CD4-positive, alpha-beta T cell (primary cell): ENCODE measurements at regions not wholly inside any gene's neighbourhood (a gene's known extent, or its start where the extent isn't known, plus 50 kb on each side); places are given as distances from the start of the nearest gene placed in this dataset.

Source experiments
- ATAC-seq: fragments of 200-7000 bp; cut with Tn5 transposase; one replicate; pipeline ENCODE4 v1.10.0; 2022; ENCODE audit warnings: mild to moderate bottlenecking; ENCODE audit not compliant: poor library complexity
- CTCF ChIA-PET: fragments of 350-600 bp; sonication (Branson Sonifier 250); formaldehyde crosslinking; loops from one replicate; lab custom pipeline; 2021; ENCODE audit warnings: antibody characterized with exemption, inconsistent platforms; lab: Charles Lee
- POLR2A ChIA-PET: fragments of 350-600 bp; sonication (Branson Sonifier 250); formaldehyde crosslinking; loops from one replicate; lab custom pipeline; 2021; ENCODE audit warnings: antibody characterized with exemption, inconsistent platforms; lab: Charles Lee
- DNase-seq, 14 experiments: peaks; one replicate each; pipeline ENCODE4 v3.0.0-alpha.2; 2013 to 2020; ENCODE audit warnings: mixed read lengths in 2 of 14
- H3K27ac ChIP-seq, 2 donors: one replicate each; pipeline versions ENCODE4 v1.5.1 to v1.7.0; 2013; ENCODE audit warnings: low read length in 2 of 2, low read depth in 1 of 2, mild to moderate bottlenecking in 1 of 2
- H3K27me3 ChIP-seq, 2 experiments: 1 replicate in 1 of 2; 2 replicates in 1 of 2; pipeline versions ENCODE4 v1.6.1 to v1.7.0; 2013; ENCODE audit warnings: low read length in 2 of 2, control low read depth in 1 of 2, mild to moderate bottlenecking in 1 of 2, moderate library complexity in 1 of 2; ENCODE audit not compliant: insufficient read depth in 2 of 2, control insufficient read depth in 1 of 2
- H3K36me3 ChIP-seq: one replicate; pipeline ENCODE4 v1.6.1; 2013; ENCODE audit warnings: low read length, control low read depth; ENCODE audit not compliant: insufficient read depth
- H3K4me1 ChIP-seq: one replicate; pipeline ENCODE4 v1.6.1; 2013; ENCODE audit warnings: low read length, control low read depth; ENCODE audit not compliant: insufficient read depth
- H3K4me3 ChIP-seq: one replicate; pipeline ENCODE4 v1.5.1; 2013; ENCODE audit warnings: mild to moderate bottlenecking, low read length, moderate library complexity
- H3K9me3 ChIP-seq, 2 experiments: 1 replicate in 1 of 2; 2 replicates in 1 of 2; pipeline versions ENCODE4 v1.6.1 to v1.7.0; 2013; ENCODE audit warnings: low read length in 2 of 2, mild to moderate bottlenecking in 2 of 2, control low read depth in 1 of 2, moderate library complexity in 1 of 2; ENCODE audit not compliant: control insufficient read depth in 1 of 2, insufficient read depth in 1 of 2
- H3K27ac Mint-ChIP-seq: one replicate; pipeline ENCODE4 v1.8.0; 2020; ENCODE audit warnings: mixed read lengths
- H3K27me3 Mint-ChIP-seq: one replicate; pipeline ENCODE4 v1.8.0; 2021; ENCODE audit warnings: mixed read lengths
- H3K36me3 Mint-ChIP-seq: one replicate; pipeline ENCODE4 v1.8.0; 2021; ENCODE audit warnings: low read depth, mixed read lengths
- H3K4me1 Mint-ChIP-seq: one replicate; pipeline ENCODE4 v1.8.0; 2021; ENCODE audit warnings: low read depth, mixed read lengths
- H3K4me3 Mint-ChIP-seq: one replicate; pipeline ENCODE4 v1.8.0; 2020; ENCODE audit warnings: mild to moderate bottlenecking, mixed read lengths
- H3K9me3 Mint-ChIP-seq: one replicate; pipeline ENCODE4 v1.8.0; 2020; ENCODE audit warnings: mixed read lengths
- intact Hi-C, 2 experiments: fragments of 100-400 bp; cut with DNase I in 1 of 2; cut with micrococcal nuclease in 1 of 2; formaldehyde crosslinking; loops; one replicate each; pipeline versions ENCODE4 v1.15.1 to v1.9.0; 2023 to 2025; cut with DNase I, micrococcal nuclease
- TF ChIP-seq, protein P1 (sequence below): fragments of 200-600 bp; IDR thresholded peaks from one replicate; pipeline ENCODE4 v1.8.0; 2022; ENCODE audit warnings: antibody characterized with exemption, mild to moderate bottlenecking

DNA sequence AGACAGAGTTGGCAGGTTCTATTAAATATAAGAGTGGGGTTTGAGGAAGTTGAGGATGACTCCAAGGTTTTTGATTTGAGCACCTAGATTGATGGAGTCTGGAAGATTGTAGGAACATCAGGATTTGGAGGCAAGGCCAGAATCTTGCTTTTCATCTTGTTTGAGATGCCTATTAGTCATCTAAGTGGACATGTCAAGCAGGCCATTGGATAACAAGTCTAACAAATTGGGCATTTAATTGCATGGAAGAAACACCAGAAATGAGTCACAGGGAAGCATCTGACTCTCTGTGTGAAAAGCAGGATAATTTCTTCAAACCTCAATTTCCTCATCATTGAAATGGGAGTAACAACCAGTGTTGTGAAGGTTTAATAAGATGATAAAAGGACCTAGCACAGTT is 53.3 kb upstream of the ARL15 start:
- Mint-ChIP-seq H3K4me3 (no peak overlapping the region), H3K27me3 (peaks cover 21% of the 10 kb centered on the region), H3K36me3 (no peaks in the 10 kb centered on the region), H3K27ac (no peak overlapping the region), H3K4me1 (no peaks in the 10 kb centered on the region), H3K9me3 (no peaks in the 10 kb centered on the region)
- Histone ChIP-seq H3K27me3 (peaks cover 5 to 13% of the 10 kb centered on the region in 2 experiments), H3K9me3 (no peaks in the 10 kb centered on the region), H3K36me3 (no peaks in the 10 kb centered on the region), H3K27ac (no peak overlapping the region), H3K4me1 (no peaks in the 10 kb centered on the region), H3K4me3 (no peak overlapping the region)
- no peak for DNase-seq
- POLR2A ChIA-PET: no interaction called here
- TF ChIP-seq, protein P1, sequence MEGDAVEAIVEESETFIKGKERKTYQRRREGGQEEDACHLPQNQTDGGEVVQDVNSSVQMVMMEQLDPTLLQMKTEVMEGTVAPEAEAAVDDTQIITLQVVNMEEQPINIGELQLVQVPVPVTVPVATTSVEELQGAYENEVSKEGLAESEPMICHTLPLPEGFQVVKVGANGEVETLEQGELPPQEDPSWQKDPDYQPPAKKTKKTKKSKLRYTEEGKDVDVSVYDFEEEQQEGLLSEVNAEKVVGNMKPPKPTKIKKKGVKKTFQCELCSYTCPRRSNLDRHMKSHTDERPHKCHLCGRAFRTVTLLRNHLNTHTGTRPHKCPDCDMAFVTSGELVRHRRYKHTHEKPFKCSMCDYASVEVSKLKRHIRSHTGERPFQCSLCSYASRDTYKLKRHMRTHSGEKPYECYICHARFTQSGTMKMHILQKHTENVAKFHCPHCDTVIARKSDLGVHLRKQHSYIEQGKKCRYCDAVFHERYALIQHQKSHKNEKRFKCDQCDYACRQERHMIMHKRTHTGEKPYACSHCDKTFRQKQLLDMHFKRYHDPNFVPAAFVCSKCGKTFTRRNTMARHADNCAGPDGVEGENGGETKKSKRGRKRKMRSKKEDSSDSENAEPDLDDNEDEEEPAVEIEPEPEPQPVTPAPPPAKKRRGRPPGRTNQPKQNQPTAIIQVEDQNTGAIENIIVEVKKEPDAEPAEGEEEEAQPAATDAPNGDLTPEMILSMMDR: no peak
- intact Hi-C loops: no loop called here
- CTCF ChIA-PET: no interaction called here
- no peak for ATAC-seq

DNA sequence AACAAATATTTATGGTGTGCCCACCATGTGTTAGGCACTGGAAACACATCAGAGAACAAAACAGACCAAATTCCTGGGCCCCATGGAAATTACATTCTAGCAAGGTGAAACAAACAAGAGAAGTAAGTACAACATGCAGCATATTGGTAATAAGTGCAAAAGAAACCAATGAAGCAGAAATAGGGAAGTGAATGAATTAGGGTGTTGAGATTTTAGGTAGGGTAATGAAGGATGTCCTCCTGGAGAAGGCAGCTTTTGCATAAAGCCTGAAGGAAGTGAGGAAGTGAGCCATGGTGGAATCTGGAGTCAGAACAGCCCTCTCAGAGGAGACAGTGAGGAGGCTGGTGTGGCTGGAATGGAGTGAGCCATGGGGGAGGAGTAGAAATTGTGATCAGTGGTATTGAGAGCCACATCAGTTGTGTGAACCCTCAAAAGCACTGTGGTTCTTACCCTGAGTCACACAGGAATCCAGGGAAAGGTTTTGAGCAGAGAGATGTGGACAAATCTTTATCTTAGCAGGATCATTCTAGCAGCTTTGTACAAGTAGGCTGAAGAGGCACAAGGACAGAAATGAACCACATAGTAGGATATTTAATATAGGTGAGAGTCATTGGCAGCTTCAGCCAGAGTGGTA is 52.7 kb upstream of the ARL15 start:
- H3K4me1 Mint-ChIP-seq: no peaks in the 10 kb centered on the region
- intact Hi-C loops: no loop called here
- ChIA-PET POLR2A (no interaction called here), CTCF (no interaction called here)
- ATAC-seq (no peak), DNase-seq (no peak)
- H3K27ac Mint-ChIP-seq: no peak overlapping the region
- no peaks in the 10 kb centered on the region for H3K9me3 Mint-ChIP-seq
- H3K27me3 Mint-ChIP-seq: peaks cover 21% of the 10 kb centered on the region
- Histone ChIP-seq H3K9me3 (no peaks in the 10 kb centered on the region), H3K27me3 (peaks cover 5 to 9% of the 10 kb centered on the region in 2 experiments), H3K4me3 (no peak overlapping the region), H3K4me1 (no peaks in the 10 kb centered on the region), H3K27ac (no peak overlapping the region), H3K36me3 (no peaks in the 10 kb centered on the region)
- H3K4me3 Mint-ChIP-seq: no peak overlapping the region
- no peaks in the 10 kb centered on the region for H3K36me3 Mint-ChIP-seq
- TF ChIP-seq, protein P1: no peak

DNA sequence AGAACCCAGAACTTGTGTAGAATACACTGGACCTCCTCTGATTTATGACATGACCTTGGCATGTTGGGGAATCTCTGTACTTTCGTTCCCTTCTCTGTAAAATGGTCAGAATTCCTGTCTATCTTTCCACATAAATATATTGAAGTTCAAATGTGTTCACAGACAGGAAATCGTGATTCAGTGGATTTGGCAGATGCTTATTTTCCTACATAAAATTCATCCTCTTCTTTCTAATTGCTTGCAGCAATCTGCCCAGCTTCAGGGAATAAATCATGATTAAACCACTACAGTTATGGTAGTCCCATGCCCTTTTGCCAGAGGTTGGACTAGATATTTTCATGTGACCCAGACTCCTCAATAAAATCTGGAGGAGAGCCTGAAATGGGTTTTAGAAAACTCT is 52.1 kb upstream of the ARL15 start:
- DNase-seq (no peak), ATAC-seq (no peak)
- H3K36me3 ChIP-seq: no peaks in the 10 kb centered on the region
- TF ChIP-seq, protein P1: no peak
- H3K9me3 Mint-ChIP-seq: no peaks in the 10 kb centered on the region
- no peak overlapping the region for H3K27ac Mint-ChIP-seq
- H3K4me3 ChIP-seq: no peak overlapping the region
- H3K27me3 Mint-ChIP-seq: peaks cover 26% of the 10 kb centered on the region
- POLR2A ChIA-PET: no interaction called here
- H3K27ac ChIP-seq: no peak overlapping the region
- H3K4me1 Mint-ChIP-seq: no peaks in the 10 kb centered on the region
- H3K27me3 ChIP-seq: peaks cover 5 to 9% of the 10 kb centered on the region in 2 experiments
- no peaks in the 10 kb centered on the region for H3K4me1 ChIP-seq
- CTCF ChIA-PET: no interaction called here
- no peak overlapping the region for H3K4me3 Mint-ChIP-seq
- no peaks in the 10 kb centered on the region for H3K36me3 Mint-ChIP-seq
- H3K9me3 ChIP-seq: no peaks in the 10 kb centered on the region
- intact Hi-C loops: no loop called here
